H1 (cell line): ENCODE measurements at regions not wholly inside any gene's neighbourhood (a gene's known extent, or its start where the extent isn't known, plus 50 kb on each side); places are given as distances from the start of the nearest gene placed in this dataset.

Source experiments
- HDAC6 ChIP-seq: IDR thresholded peaks from one replicate; pipeline ENCODE4 v1.7.1; 2012; ENCODE audit warnings: low read depth, mild to moderate bottlenecking, inconsistent platforms, low read length, moderate library complexity

DNA sequence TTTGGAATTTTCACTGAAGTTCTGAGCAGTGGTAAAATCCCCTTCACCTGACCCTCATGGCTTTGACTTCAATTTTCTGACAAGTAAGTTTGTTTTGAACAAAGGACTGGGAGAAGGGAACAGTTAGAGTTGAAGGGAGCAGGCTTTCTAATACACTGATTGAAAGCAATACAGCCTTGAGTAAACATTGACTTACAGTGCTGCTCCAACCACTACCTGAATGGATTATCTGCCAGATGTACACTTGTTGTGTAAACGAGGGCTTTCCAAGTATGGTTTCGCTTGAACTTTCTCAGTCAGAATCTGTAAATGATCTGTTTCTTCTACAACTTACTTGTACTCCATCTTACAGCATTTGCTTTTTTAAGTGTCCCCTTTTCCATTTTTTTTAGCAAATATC, 1414.9 kb upstream of the NUDT12 start (continued):
- no peak for TF ChIP-seq HDAC6
